Left ventricle myocardium inferior (tissue), 1 donor: ENCODE measurements at regions not wholly inside any gene's neighbourhood (a gene's known extent, or its start where the extent isn't known, plus 50 kb on each side); places are given as distances from the start of the nearest gene placed in this dataset.

Source experiments
- DNase-seq: peaks from one replicate; pipeline ENCODE4 v3.0.0-alpha.2; 2020
- H3K27ac ChIP-seq: fragments of 200-600 bp; replicated peaks from 2 replicates; pipeline ENCODE4 v1.8.0; 2021
- H3K27me3 ChIP-seq: fragments of 200-600 bp; 2 replicates; pipeline ENCODE4 v1.8.0; 2021; ENCODE audit warnings: low read depth
- H3K36me3 ChIP-seq: fragments of 200-600 bp; 2 replicates; pipeline ENCODE4 v1.8.0; 2021
- H3K4me1 ChIP-seq: fragments of 200-600 bp; 2 replicates; pipeline ENCODE4 v1.8.0; 2021
- H3K4me3 ChIP-seq: fragments of 200-600 bp; 2 replicates; pipeline ENCODE4 v1.8.0; 2021; ENCODE audit warnings: mild to moderate bottlenecking, moderate library complexity
- H3K9me3 ChIP-seq: fragments of 200-600 bp; replicated peaks from 2 replicates; pipeline ENCODE4 v1.8.0; 2021
- intact Hi-C: fragments of 100-400 bp; cut with micrococcal nuclease; formaldehyde crosslinking; loops from one replicate; pipeline ENCODE4 v1.11.0; 2022
- TF ChIP-seq, protein P1 (sequence below): fragments of 200-600 bp; IDR thresholded peaks from 2 replicates; pipeline ENCODE4 v1.8.0; 2021; ENCODE audit warnings: antibody characterized with exemption, mild to moderate bottlenecking, borderline replicate concordance
- donor health status: DM: no; HTN: yes; CAD: no; lungs with severe emphysema.

DNA sequence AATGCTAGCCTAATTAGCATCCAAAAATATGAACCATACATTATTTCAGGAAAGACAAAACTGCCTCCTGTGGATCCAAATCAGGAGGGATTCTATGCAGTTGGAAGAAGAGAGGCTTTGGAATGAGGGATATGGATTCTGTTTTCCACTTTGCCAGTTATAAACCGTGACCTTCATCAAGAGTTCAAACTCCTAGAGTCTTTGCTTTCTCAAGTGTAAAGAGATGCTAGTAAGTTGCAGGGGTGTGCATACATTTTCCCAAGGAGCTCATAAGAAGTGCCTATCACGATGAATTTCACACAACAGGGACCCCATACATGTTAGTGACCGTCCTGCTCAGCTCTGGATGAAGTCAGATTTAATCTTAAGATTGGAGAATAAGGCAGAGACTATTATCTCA is 542.5 kb downstream of the SOX11 start:
- no peak for DNase-seq
- Histone ChIP-seq H3K27me3 (no peaks in the 10 kb centered on the region), H3K4me1 (no peaks in the 10 kb centered on the region), H3K27ac (no peak overlapping the region), H3K4me3 (no peak overlapping the region), H3K9me3 (no peaks in the 10 kb centered on the region), H3K36me3 (no peaks in the 10 kb centered on the region)
- TF ChIP-seq, protein P1, sequence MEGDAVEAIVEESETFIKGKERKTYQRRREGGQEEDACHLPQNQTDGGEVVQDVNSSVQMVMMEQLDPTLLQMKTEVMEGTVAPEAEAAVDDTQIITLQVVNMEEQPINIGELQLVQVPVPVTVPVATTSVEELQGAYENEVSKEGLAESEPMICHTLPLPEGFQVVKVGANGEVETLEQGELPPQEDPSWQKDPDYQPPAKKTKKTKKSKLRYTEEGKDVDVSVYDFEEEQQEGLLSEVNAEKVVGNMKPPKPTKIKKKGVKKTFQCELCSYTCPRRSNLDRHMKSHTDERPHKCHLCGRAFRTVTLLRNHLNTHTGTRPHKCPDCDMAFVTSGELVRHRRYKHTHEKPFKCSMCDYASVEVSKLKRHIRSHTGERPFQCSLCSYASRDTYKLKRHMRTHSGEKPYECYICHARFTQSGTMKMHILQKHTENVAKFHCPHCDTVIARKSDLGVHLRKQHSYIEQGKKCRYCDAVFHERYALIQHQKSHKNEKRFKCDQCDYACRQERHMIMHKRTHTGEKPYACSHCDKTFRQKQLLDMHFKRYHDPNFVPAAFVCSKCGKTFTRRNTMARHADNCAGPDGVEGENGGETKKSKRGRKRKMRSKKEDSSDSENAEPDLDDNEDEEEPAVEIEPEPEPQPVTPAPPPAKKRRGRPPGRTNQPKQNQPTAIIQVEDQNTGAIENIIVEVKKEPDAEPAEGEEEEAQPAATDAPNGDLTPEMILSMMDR, result no peak
- intact Hi-C loops, result no loop called here

DNA sequence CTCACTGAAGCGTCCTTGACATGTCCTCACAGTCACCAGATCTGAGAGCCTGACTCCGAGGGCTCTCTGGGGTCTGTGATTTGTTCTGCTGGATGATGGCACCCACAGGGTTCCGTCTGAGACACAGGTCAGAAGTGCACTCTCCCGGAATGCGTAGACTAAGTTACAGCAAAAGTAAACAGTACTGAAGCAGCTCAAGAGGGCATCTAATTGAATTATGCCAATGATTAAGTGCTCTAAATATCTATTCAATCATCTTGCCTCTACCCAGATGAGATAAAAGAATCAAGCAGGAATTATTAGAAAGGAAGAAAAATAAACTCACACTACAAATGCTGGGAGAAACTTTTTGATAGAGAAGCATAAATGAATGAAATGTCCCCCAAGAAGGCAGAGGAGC is 544.1 kb downstream of the SOX11 start:
- DNase-seq, result no peak
- intact Hi-C loops, result no loop called here
- Histone ChIP-seq H3K9me3 (no peaks in the 10 kb centered on the region), H3K4me1 (no peaks in the 10 kb centered on the region), H3K4me3 (no peak overlapping the region), H3K36me3 (no peaks in the 10 kb centered on the region), H3K27me3 (no peaks in the 10 kb centered on the region), H3K27ac (no peak overlapping the region)
- TF ChIP-seq, protein P1, result no peak

DNA sequence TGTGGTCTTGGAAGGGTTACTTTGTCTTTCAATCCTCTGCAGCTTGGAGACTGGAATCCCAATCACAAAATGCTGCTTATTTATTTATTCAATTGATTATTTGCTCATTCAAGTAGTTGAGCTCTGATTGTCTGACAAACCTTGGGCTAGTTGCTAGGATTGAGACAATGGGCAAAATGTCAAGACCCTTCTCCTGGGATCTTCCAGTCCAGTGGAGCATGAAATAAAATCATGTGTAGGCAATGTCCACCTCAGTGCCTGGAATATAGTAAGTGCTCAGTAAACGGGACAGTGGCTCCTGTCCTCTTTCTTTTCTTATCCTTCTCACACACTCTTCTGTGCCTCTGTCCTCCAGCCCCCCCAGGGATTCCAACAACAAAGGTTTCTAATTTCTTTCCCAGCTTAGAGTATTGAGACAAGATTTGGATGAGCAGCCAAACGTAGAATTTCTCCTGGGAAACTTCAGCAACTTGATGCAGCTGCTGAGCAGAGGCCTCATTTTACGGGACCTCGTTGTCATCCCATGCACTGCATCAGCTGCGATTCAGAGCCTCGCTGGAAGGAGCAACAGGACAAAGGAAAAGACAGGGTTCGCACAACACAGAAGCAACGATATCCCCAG is 545.0 kb downstream of the SOX11 start:
- DNase-seq, result no peak
- Histone ChIP-seq H3K4me1 (no peaks in the 10 kb centered on the region), H3K36me3 (no peaks in the 10 kb centered on the region), H3K4me3 (no peak overlapping the region), H3K27ac (no peak overlapping the region), H3K9me3 (no peaks in the 10 kb centered on the region), H3K27me3 (no peaks in the 10 kb centered on the region)
- TF ChIP-seq, protein P1, result no peak
- intact Hi-C loops, result no loop called here

DNA sequence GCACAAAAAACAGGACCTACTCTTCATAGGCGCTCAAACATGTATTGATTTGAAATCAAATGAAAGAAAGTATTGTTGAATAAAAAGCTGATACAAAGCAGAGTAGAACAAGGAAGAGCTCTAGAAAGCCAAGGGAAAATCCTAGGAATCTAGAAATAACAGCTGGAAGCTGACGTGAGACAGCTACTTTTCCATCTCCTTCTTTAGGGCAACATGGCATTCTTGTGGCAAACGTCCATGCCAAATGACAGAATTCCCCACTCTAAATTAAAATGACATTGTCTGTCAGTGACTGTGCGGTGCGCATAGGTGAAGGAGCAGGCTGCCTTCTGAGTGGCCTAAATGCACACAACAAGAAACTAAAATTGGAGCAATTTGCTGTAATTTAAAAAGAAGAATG is 557.4 kb downstream of the SOX11 start:
- Histone ChIP-seq H3K27me3 (no peaks in the 10 kb centered on the region), H3K4me1 (no peaks in the 10 kb centered on the region), H3K36me3 (no peaks in the 10 kb centered on the region), H3K4me3 (no peak overlapping the region), H3K9me3 (no peaks in the 10 kb centered on the region), H3K27ac (no peak overlapping the region)
- TF ChIP-seq, protein P1, result no peak
- no peak for DNase-seq
- intact Hi-C loops, result no loop called here

DNA sequence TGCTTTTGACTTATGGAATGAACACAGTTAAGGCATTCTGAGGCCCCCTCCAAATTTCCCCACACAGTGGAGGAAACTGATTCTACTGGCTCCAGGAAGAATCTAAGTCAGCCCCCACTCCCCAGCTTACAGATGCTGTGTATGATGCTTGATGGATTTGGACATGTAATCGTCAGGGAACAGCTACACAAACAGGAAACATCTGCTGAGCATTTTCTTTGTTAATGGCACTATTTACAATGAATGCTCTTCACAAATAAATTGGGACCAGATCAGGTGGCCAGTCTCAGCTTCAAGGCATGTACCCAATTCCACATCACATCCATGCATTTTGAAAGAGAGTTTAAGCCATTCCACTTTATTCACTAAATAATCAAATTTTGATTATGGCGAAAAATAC is 562.3 kb downstream of the SOX11 start:
- Histone ChIP-seq H3K4me3 (no peak overlapping the region), H3K4me1 (no peaks in the 10 kb centered on the region), H3K36me3 (no peaks in the 10 kb centered on the region), H3K27me3 (no peaks in the 10 kb centered on the region), H3K27ac (no peak overlapping the region), H3K9me3 (no peaks in the 10 kb centered on the region)
- intact Hi-C loops, result no loop called here
- TF ChIP-seq, protein P1, result no peak
- no peak for DNase-seq

- no peaks in the 10 kb centered on the region for H3K9me3 ChIP-seq
- H3K4me3 ChIP-seq, result no peak overlapping the region
- TF ChIP-seq, protein P1, result no peak
- DNase-seq, result no peak
- no peaks in the 10 kb centered on the region for H3K4me1 ChIP-seq
- no peaks in the 10 kb centered on the region for H3K36me3 ChIP-seq
- H3K27me3 ChIP-seq, result no peaks in the 10 kb centered on the region
- no peak overlapping the region for H3K27ac ChIP-seq
- intact Hi-C loops, result no loop called here
These were observed 572.0 kb downstream of the SOX11 start for GRCh38 chr2:6264198-6264597.
